EL (cell line): ENCODE measurements at regions not wholly inside any gene's neighbourhood (a gene's known extent, or its start where the extent isn't known, plus 50 kb on each side); places are given as distances from the start of the nearest gene placed in this dataset.
"Not testable (repeated sequence)": the region's sequence is repeated elsewhere in the genome, so short reads cannot be mapped to it uniquely, and the experiment has no call there.

ENCODE experiments used
- DNase-seq: peaks from one replicate; pipeline ENCODE4 v3.0.0-alpha.2; 2016

GRCh38 chr4:105060628-105061027 lies 86.0 kb upstream of the TET2 start:
- DNase-seq = peak; percentile 13

- DNase-seq = peak; percentile 10
These were observed 85.5 kb upstream of the TET2 start for GRCh38 chr4:105061136-105061696.

- DNase-seq = no peak
These were observed 84.9 kb upstream of the TET2 start for GRCh38 chr4:105061731-105062130.

GRCh38 chr4:105066401-105066800 lies 80.3 kb upstream of the TET2 start:
- DNase-seq = no peak

GRCh38 chr4:105067431-105067830 lies 79.2 kb upstream of the TET2 start:
- peak; percentile 32 for DNase-seq

- no peak for DNase-seq
These were observed 78.7 kb upstream of the TET2 start for GRCh38 chr4:105067946-105068345.

GRCh38 chr4:105068516-105068915 lies 78.2 kb upstream of the TET2 start:
- no peak for DNase-seq

GRCh38 chr4:105072095-105072494 lies 74.6 kb upstream of the TET2 start:
- DNase-seq = not testable (repeated sequence)

GRCh38 chr4:105074097-105074496 lies 72.6 kb upstream of the TET2 start:
- DNase-seq = no peak

GRCh38 chr4:105075045-105075444 lies 71.6 kb upstream of the TET2 start:
- no peak for DNase-seq

GRCh38 chr4:105088110-105088879 lies 58.4 kb upstream of the TET2 start:
- DNase-seq = peak; percentile 93

- peak; percentile 78 for DNase-seq
These were observed 54.3 kb upstream of the TET2 start for GRCh38 chr4:105092356-105092755.

- peak; percentile 50 for DNase-seq
These were observed 53.9 kb upstream of the TET2 start for GRCh38 chr4:105092768-105093167.

GRCh38 chr4:105093975-105094374 lies 52.7 kb upstream of the TET2 start:
- no peak for DNase-seq
